Stimulated activated memory B cell treated with anti-CD40 and anti-IgM and Interleukin-4, amounts not matched to agents 10 μg/mL and 1 μg/mL and 100 μg/mL, for 72 hours (primary cell): ENCODE measurements at regions not wholly inside any gene's neighbourhood (a gene's known extent, or its start where the extent isn't known, plus 50 kb on each side); places are given as distances from the start of the nearest gene placed in this dataset.
"Not testable (repeated sequence)": the region's sequence is repeated elsewhere in the genome, so short reads cannot be mapped to it uniquely, and the experiment has no call there.

ENCODE experiments used
- ATAC-seq: fragments of 150-1000 bp; cut with Tn5 transposase; 2 replicates; pipeline ENCODE4 v1.10.0; 2021
- H3K27ac Mint-ChIP-seq: one replicate; pipeline ENCODE4 v1.8.0; 2022; ENCODE audit warnings: mild to moderate bottlenecking, mixed read lengths
- H3K27me3 Mint-ChIP-seq: one replicate; pipeline ENCODE4 v1.8.0; 2022; ENCODE audit warnings: mixed read lengths
- H3K36me3 Mint-ChIP-seq: one replicate; pipeline ENCODE4 v1.8.0; 2022; ENCODE audit warnings: mixed read lengths
- H3K4me1 Mint-ChIP-seq: one replicate; pipeline ENCODE4 v1.8.0; 2022; ENCODE audit warnings: mixed read lengths
- H3K4me3 Mint-ChIP-seq: one replicate; pipeline ENCODE4 v1.8.0; 2022; ENCODE audit warnings: mild to moderate bottlenecking, moderate library complexity, mixed read lengths
- H3K9me3 Mint-ChIP-seq: one replicate; pipeline ENCODE4 v1.8.0; 2022; ENCODE audit warnings: mixed read lengths

- H3K27ac Mint-ChIP-seq: no peak overlapping the region
- no peaks in the 10 kb centered on the region for H3K4me1 Mint-ChIP-seq
- H3K36me3 Mint-ChIP-seq: no peaks in the 10 kb centered on the region
- no peak overlapping the region for H3K4me3 Mint-ChIP-seq
- ATAC-seq: no peak
- H3K9me3 Mint-ChIP-seq: no peaks in the 10 kb centered on the region
- no peaks in the 10 kb centered on the region for H3K27me3 Mint-ChIP-seq
These were observed 554.8 kb upstream of the PABPC4L start for GRCh38 chr4:134756421-134756820.

DNA sequence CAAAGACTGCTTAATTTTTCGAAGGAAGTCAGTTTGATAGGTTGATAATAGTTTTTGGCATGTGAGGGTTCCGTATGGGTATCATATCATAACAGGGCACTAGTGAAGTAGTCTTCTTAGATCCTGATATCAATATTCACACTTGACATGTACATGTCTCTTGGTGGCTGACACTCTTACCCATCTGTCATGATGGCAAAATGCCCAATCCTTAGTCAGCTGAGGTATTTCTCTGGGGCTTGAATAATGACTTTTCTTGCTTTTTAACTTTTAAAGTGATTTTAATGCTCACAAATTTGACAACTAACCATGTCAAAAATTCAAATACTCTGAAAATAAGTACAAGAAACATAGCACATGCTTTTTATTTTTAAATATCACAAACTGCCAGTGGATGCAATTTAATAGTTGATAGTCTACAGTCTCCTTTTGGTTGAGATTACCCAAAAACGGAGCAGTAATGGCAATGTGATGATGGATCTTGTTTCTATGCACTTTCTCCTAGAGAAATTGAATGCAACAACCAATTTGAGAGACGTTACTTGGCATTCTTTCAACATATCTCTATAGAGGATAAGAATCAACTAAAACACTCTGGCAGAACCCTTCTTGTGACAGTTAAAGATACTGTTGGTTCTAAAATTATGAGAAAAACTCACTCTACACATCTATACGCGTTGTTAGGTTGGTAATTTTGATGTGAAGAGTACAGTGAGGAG, 552.9 kb upstream of the PABPC4L start:
- no peak for ATAC-seq
- Mint-ChIP-seq H3K9me3 (peaks cover 3% of the 10 kb centered on the region), H3K27me3 (no peaks in the 10 kb centered on the region), H3K27ac (no peak overlapping the region), H3K4me3 (no peak overlapping the region), H3K4me1 (no peaks in the 10 kb centered on the region), H3K36me3 (no peaks in the 10 kb centered on the region)

DNA sequence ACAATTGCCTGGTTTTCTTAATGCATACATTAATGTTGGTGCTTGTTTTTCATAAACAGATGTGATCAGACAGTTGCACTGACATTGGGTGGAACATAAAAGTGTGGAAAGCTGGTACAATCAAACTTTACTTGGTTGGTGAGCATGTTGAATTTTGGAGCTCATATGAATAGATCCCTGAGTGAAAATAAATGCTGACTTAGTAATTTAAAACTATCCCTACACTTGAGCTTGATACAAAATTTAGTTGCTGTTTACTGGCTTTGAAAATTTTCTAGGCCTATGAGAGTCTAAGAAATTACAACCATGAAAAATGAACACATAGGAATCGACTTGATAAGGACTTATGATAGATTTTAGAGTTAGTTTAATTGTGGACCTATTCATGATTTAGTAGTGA, 551.8 kb upstream of the PABPC4L start:
- Mint-ChIP-seq H3K27ac (no peak overlapping the region), H3K27me3 (no peaks in the 10 kb centered on the region), H3K4me1 (no peaks in the 10 kb centered on the region), H3K4me3 (no peak overlapping the region), H3K36me3 (no peaks in the 10 kb centered on the region), H3K9me3 (peaks cover 3% of the 10 kb centered on the region)
- ATAC-seq: no peak

DNA sequence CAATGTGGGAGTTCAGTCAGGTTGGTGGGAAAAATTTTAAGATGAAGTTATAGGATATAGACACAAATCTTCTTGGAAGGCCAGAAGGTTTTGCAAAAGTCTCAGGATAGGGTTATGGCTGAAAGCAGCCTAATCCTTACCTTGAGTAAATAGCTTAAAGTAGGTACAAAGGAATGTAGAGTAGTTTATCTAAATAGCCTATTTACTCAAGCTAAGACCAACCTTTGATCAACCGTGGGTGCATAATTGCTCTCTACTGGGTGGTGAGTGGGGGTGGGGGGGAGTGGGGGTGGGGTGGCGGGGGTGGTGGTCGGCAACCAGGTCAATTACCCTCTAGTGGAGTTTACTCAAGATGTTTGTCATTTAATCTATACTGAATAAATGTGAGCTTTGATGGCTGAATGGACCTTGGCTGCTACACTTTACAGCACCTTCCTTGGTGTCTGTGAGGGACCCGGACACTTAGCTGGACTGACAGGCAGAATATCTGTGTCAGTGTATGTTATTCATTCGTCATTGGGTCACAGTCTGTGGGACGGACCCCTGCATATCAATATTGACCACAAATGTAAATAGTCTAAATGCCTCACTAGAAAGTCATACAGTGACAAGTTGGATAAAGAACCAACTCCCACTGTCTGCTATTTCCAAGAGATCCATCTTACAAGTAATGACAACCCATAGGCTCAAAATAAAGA, 545.7 kb upstream of the PABPC4L start:
- no peak overlapping the region for H3K27ac Mint-ChIP-seq
- peaks cover 13% of the 10 kb centered on the region for H3K9me3 Mint-ChIP-seq
- H3K27me3 Mint-ChIP-seq: no peaks in the 10 kb centered on the region

DNA sequence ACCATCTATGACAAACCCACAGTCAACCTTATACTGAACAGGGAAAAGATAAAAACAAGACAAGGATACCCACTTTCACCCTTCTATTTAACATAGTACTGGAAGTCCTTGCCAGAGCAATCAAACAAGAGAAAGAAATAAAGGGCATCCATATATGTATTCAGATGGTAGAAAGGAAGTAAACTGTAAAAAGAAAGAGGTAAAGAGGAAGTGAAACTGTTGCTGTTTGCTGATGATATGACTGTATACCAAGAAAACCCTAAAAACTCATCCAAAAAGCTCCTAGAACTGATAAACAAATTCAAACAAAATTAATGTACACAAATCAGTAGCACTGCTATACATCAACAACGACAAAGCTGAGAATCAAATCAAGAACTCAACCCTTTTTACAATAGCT, 538.7 kb upstream of the PABPC4L start:
- Mint-ChIP-seq H3K4me3 (no peak overlapping the region), H3K27me3 (no peaks in the 10 kb centered on the region), H3K9me3 (peaks cover 10% of the 10 kb centered on the region), H3K27ac (no peak overlapping the region), H3K36me3 (no peaks in the 10 kb centered on the region), H3K4me1 (no peaks in the 10 kb centered on the region)
- ATAC-seq: no peak

More for the DNA sequence above, 545.7 kb upstream of the PABPC4L start:
- Mint-ChIP-seq H3K36me3 (no peaks in the 10 kb centered on the region), H3K4me1 (no peaks in the 10 kb centered on the region), H3K4me3 (no peak overlapping the region)
- no peak for ATAC-seq

- H3K4me3 Mint-ChIP-seq: no peak overlapping the region
- H3K9me3 Mint-ChIP-seq: peaks cover 6% of the 10 kb centered on the region
- H3K4me1 Mint-ChIP-seq: no peaks in the 10 kb centered on the region
- H3K27me3 Mint-ChIP-seq: no peaks in the 10 kb centered on the region
- no peak for ATAC-seq
- no peaks in the 10 kb centered on the region for H3K36me3 Mint-ChIP-seq
- H3K27ac Mint-ChIP-seq: no peak overlapping the region
These were observed 534.3 kb upstream of the PABPC4L start for GRCh38 chr4:134735901-134736300.

GRCh38 chr4:134727696-134728095, 526.1 kb upstream of the PABPC4L start:
- H3K9me3 Mint-ChIP-seq: peaks cover 3% of the 10 kb centered on the region
- no peaks in the 10 kb centered on the region for H3K27me3 Mint-ChIP-seq
- no peak for ATAC-seq
- H3K4me1 Mint-ChIP-seq: no peaks in the 10 kb centered on the region
- H3K36me3 Mint-ChIP-seq: no peaks in the 10 kb centered on the region
- no peak overlapping the region for H3K4me3 Mint-ChIP-seq
- H3K27ac Mint-ChIP-seq: no peak overlapping the region

GRCh38 chr4:134722306-134722705, 520.7 kb upstream of the PABPC4L start:
- Mint-ChIP-seq H3K4me3 (no peak overlapping the region), H3K4me1 (no peaks in the 10 kb centered on the region), H3K36me3 (no peaks in the 10 kb centered on the region), H3K9me3 (no peaks in the 10 kb centered on the region), H3K27me3 (no peaks in the 10 kb centered on the region), H3K27ac (no peak overlapping the region)
- no peak for ATAC-seq

- no peaks in the 10 kb centered on the region for H3K4me1 Mint-ChIP-seq
- no peaks in the 10 kb centered on the region for H3K27me3 Mint-ChIP-seq
- H3K9me3 Mint-ChIP-seq: peaks cover 6% of the 10 kb centered on the region
- no peak overlapping the region for H3K4me3 Mint-ChIP-seq
- H3K27ac Mint-ChIP-seq: no peak overlapping the region
- no peaks in the 10 kb centered on the region for H3K36me3 Mint-ChIP-seq
- no peak for ATAC-seq
These were observed 518.4 kb upstream of the PABPC4L start for GRCh38 chr4:134720030-134720429.

DNA sequence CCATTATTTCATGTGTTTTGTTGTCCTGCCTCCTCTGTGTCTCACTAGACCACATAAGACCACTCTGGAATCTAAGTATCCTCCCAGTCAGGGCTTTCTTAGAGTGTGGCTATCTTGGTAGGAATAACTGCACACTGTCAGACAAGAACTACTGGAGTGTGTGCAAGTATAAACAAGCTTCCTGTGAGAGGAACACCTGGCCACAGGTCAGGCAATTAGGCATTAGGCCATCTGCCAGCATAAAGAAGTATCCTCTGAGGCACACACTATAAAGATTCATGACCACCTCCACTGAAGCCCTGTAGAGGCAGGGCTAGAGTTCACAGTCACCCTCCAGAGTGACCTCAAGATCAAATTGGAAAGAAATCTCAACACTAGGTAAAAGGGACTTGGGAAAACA, 507.0 kb upstream of the PABPC4L start:
- ATAC-seq: no peak
- no peaks in the 10 kb centered on the region for H3K36me3 Mint-ChIP-seq

DNA sequence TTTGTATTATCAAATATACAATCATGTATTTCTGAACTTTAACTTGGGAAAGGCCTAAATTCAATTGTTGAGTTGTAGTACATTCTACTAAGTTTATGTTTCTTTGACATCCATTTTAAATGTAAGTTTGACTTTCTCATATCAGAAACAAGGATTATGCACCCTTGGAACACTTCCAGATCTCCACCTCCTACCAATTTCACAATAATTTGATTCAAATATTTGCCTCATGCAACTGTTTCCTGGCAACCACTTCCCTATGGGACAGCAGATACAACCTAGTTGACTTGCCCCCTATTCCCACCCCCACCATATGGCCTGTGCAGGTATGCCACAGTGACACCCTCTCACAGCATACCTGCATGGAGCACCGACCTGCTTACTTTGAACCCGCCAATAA, 506.4 kb upstream of the PABPC4L start:
- Mint-ChIP-seq H3K9me3 (peaks cover 5% of the 10 kb centered on the region), H3K27me3 (no peaks in the 10 kb centered on the region), H3K4me1 (no peaks in the 10 kb centered on the region), H3K27ac (no peak overlapping the region), H3K4me3 (no peak overlapping the region), H3K36me3 (no peaks in the 10 kb centered on the region)
- no peak for ATAC-seq

More for the DNA sequence above, 507.0 kb upstream of the PABPC4L start:
- Mint-ChIP-seq H3K4me1 (no peaks in the 10 kb centered on the region), H3K27me3 (no peaks in the 10 kb centered on the region), H3K4me3 (no peak overlapping the region), H3K27ac (no peak overlapping the region), H3K9me3 (peaks cover 8% of the 10 kb centered on the region)

DNA sequence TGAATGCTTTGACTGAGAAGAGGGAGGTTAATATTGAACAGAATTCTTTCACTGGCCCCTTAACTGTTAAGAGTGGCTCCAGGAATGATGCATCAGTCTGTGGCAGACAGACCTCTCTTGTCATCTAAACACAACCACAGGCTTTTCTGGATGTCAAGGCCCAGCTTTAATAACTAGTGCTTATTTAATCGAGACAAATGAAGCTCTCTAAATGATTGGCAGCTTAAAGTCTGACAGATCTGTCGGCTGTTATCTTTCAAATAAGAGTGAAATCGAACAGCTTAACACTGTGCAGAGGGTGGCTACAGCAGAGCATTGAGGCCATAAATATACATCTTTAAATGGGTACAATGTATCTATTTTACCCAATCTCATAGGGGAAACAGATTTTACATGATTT, 500.8 kb upstream of the PABPC4L start:
- Mint-ChIP-seq H3K27ac (no peak overlapping the region), H3K4me1 (no peaks in the 10 kb centered on the region), H3K27me3 (no peaks in the 10 kb centered on the region)

DNA sequence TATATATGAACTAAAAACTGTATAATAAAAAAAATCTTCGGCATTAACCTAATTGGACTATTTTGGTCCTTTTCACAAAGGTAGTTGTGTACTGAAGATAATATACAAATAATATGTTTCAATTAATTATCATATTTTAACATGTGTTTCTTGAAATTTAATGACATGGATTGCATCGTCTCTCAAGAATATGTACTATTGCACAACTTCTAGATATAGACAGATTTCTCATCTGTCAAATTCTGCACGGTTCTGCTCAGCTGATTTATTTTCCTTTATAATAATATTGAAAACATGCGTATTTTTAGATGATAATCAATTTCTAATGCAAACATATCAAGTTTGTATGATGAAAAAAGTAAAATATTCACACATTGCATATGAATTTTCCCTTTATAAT, 498.7 kb upstream of the PABPC4L start:
- Mint-ChIP-seq H3K27ac (no peak overlapping the region), H3K9me3 (peaks cover 7% of the 10 kb centered on the region), H3K27me3 (no peaks in the 10 kb centered on the region), H3K4me3 (no peak overlapping the region), H3K4me1 (no peaks in the 10 kb centered on the region), H3K36me3 (no peaks in the 10 kb centered on the region)
- ATAC-seq: no peak

More for the DNA sequence above, 500.8 kb upstream of the PABPC4L start:
- H3K9me3 Mint-ChIP-seq: peaks cover 7% of the 10 kb centered on the region
- H3K4me3 Mint-ChIP-seq: no peak overlapping the region
- ATAC-seq: no peak
- no peaks in the 10 kb centered on the region for H3K36me3 Mint-ChIP-seq

DNA sequence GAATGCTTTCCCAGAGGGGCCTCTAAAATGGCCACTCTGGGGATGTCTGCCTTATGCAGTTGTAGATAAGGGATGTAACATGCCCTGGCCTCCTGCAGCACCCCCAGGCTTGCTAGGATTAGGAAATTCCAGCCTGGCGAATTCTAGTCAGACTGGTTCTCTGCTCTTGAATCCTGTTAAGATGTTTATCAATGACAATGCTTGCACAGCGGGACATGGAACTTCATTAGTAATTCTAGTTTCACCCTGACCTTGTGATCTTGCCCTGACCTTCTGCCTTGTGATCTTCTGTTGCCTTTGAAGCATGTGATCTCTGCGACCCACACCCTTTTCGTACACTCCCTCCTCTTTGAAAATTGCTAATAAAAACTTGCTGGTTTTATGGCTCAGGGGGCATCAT, 497.2 kb upstream of the PABPC4L start:
- H3K9me3 Mint-ChIP-seq: peaks cover 10% of the 10 kb centered on the region
- not testable (repeated sequence) for H3K27ac Mint-ChIP-seq, H3K27me3 Mint-ChIP-seq, ATAC-seq, H3K4me3 Mint-ChIP-seq, H3K4me1 Mint-ChIP-seq, H3K36me3 Mint-ChIP-seq

- H3K27ac Mint-ChIP-seq: no peak overlapping the region
- no peak overlapping the region for H3K4me3 Mint-ChIP-seq
- H3K36me3 Mint-ChIP-seq: no peaks in the 10 kb centered on the region
- H3K4me1 Mint-ChIP-seq: no peaks in the 10 kb centered on the region
- no peaks in the 10 kb centered on the region for H3K27me3 Mint-ChIP-seq
- peaks cover 10% of the 10 kb centered on the region for H3K9me3 Mint-ChIP-seq
- ATAC-seq: no peak
These were observed 493.8 kb upstream of the PABPC4L start for GRCh38 chr4:134695433-134695832.

- no peaks in the 10 kb centered on the region for H3K36me3 Mint-ChIP-seq
These were observed 490.3 kb upstream of the PABPC4L start for GRCh38 chr4:134691915-134692314.

More at GRCh38 chr4:134691915-134692314, 490.3 kb upstream of the PABPC4L start:
- ATAC-seq: no peak
- Mint-ChIP-seq H3K4me3 (no peak overlapping the region), H3K27ac (no peak overlapping the region), H3K4me1 (no peaks in the 10 kb centered on the region), H3K9me3 (peaks cover 3% of the 10 kb centered on the region), H3K27me3 (no peaks in the 10 kb centered on the region)
